Cardiac fibroblast (primary cell): ENCODE measurements at regions not wholly inside any gene's neighbourhood (a gene's known extent, or its start where the extent isn't known, plus 50 kb on each side); places are given as distances from the start of the nearest gene placed in this dataset.

Experiments used
- DNase-seq, 2 donors: peaks; one replicate each; pipeline versions ENCODE4 v3.0.0 to v3.0.0-alpha.2; 2010; ENCODE audit warnings: low read depth in 2 of 2
- H3K4me3 ChIP-seq, 2 donors: replicated peaks in 1 of 2; 1 replicate in 1 of 2; 2 replicates in 1 of 2; pipeline ENCODE4 v1.5.1; 2011; ENCODE audit warnings: low read depth in 2 of 2, low read length in 2 of 2, mild to moderate bottlenecking in 2 of 2, moderate library complexity in 1 of 2
- TF ChIP-seq, protein P1 (sequence below): IDR thresholded peaks from one replicate; pipeline ENCODE4 v1.5.1; 2011; ENCODE audit warnings: low read depth, mild to moderate bottlenecking, low read length, inconsistent platforms

DNA sequence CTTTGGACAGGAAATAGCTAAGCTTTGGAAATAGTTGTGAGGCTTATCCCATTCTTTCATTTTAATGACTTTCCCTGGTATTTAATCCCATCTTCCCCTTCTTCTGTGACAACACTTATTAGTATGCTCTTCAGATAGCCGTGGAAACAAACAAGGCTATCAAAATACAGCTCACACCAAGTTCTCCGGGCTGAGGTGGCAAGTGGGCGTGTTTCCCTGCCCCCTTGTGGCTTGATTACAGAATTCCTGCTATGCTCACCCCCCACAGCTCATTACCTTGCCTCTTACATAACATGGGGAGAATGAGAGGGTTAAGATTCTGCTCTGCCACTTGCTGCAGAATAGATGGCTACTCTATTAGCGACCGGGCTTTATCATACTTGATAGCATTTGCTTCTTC, 437.1 kb upstream of the TLE4 start:
- no peak overlapping the region for H3K4me3 ChIP-seq
- TF ChIP-seq, protein P1, sequence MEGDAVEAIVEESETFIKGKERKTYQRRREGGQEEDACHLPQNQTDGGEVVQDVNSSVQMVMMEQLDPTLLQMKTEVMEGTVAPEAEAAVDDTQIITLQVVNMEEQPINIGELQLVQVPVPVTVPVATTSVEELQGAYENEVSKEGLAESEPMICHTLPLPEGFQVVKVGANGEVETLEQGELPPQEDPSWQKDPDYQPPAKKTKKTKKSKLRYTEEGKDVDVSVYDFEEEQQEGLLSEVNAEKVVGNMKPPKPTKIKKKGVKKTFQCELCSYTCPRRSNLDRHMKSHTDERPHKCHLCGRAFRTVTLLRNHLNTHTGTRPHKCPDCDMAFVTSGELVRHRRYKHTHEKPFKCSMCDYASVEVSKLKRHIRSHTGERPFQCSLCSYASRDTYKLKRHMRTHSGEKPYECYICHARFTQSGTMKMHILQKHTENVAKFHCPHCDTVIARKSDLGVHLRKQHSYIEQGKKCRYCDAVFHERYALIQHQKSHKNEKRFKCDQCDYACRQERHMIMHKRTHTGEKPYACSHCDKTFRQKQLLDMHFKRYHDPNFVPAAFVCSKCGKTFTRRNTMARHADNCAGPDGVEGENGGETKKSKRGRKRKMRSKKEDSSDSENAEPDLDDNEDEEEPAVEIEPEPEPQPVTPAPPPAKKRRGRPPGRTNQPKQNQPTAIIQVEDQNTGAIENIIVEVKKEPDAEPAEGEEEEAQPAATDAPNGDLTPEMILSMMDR, result peak; percentile 23
- peak; percentile 8 to 18 for DNase-seq

DNA sequence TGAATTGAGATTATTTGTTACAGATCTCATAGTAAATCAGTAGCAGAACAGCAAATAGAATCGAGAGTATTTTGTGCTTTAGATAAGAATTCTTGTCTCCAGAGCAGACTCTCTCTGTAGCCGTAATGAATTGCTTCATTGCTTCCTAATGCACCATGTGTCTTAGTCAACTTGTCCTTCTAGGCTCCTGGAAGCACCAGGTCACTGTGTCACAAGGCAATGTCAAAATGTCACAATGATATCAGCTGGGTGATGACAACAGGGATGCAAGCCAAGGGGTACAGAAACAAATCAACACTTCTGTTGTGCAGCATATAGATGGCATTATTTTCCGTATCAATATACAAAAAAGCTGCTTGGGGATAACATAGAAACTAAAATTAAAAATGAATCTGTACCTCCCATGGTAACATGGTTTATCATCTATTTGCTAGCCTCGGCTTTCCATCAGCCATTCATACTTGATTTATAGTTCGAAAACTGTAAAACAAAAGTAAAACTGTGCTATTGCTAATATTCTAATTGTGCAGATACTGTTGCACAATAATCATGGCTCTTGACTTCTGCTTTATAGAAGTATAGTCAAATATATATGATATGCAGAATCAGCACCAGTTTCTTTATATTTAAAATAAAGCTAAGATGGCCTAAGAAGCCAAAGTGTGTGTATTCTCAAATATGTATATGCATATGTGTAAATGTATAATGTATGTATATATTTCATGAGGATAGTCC, 435.9 kb upstream of the TLE4 start:
- H3K4me3 ChIP-seq, result no peak overlapping the region
- TF ChIP-seq, protein P1, result no peak
- DNase-seq, result no peak

- TF ChIP-seq, protein P1, result no peak
- no peak overlapping the region for H3K4me3 ChIP-seq
- no peak for DNase-seq
Measured at GRCh38 chr9:79140751-79141150, 431.0 kb upstream of the TLE4 start.

GRCh38 chr9:79143211-79143610, 428.6 kb upstream of the TLE4 start:
- TF ChIP-seq, protein P1, result no peak
- DNase-seq, result no peak
- H3K4me3 ChIP-seq, result no peak overlapping the region

DNA sequence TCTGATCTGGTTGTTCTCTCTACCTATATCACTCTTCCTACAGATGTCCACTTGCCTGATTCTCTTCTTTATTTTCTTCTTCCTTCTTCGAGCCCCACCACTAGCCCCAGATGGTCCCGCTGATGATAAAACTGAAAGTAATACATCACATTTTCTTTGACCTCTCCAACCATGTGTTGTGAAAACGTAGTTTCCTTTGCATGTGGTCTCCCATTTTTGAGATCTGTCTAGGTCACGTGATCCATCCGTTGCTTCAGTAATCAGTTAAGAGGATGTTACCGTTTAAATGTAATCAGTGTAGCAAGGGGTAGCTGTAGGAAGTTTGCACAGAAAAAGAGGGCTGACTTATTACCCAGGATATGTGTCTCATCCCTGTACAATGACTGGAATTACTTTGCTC, 426.3 kb upstream of the TLE4 start:
- H3K4me3 ChIP-seq, result no peak overlapping the region

DNA sequence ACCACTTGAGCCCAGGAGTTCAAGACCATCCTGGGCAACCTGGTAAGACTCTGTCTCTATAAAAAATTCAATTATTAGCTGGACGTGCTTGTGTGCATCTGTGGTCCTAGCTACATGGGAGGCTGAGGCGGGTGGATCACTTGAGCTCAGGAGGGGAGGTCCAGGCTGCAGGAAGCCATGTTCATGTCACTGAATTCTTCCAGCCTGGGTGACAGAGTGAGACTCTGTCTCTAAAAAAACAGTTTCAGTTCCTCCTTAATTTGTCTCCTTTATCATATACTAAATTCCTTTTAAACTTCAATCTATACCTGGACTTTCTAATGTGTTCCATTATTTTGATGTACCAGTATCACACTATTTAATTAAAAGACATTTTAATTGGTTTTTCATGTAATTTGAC, 422.2 kb upstream of the TLE4 start:
- TF ChIP-seq, protein P1, result no peak
- H3K4me3 ChIP-seq, result no peak overlapping the region
- no peak for DNase-seq

More for the DNA sequence above, 426.3 kb upstream of the TLE4 start:
- TF ChIP-seq, protein P1, result no peak
- DNase-seq, result no peak

GRCh38 chr9:79151791-79152190, 420.0 kb upstream of the TLE4 start:
- TF ChIP-seq, protein P1, result no peak
- DNase-seq, result no peak
- H3K4me3 ChIP-seq, result no peak overlapping the region
